ENCODE measurements at regions not wholly inside any gene's neighbourhood (a gene's known extent, or its start where the extent isn't known, plus 50 kb on each side); places are given as distances from the start of the nearest gene placed in this dataset.

DNA sequence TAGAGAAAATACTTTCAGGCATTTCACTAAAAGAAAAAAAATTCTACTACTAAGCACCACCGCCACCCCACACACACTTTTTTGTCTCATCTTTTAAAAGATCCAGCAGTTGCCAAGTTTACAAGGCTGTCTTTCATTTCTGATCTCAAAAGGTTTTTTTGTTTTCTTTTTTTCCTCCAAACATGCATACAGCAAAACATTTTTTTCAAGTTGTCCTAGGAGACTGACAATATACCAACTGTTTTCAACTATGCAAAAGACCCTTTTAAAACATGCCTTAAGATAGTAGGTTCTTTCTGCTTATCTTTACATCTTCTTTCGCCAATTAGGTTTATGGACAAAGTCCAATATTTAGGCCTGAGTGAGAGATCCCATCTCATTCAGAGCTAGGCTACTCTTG lies 65.2 kb downstream of the HMHB1 start:
- TF ChIP-seq, protein P1, sequence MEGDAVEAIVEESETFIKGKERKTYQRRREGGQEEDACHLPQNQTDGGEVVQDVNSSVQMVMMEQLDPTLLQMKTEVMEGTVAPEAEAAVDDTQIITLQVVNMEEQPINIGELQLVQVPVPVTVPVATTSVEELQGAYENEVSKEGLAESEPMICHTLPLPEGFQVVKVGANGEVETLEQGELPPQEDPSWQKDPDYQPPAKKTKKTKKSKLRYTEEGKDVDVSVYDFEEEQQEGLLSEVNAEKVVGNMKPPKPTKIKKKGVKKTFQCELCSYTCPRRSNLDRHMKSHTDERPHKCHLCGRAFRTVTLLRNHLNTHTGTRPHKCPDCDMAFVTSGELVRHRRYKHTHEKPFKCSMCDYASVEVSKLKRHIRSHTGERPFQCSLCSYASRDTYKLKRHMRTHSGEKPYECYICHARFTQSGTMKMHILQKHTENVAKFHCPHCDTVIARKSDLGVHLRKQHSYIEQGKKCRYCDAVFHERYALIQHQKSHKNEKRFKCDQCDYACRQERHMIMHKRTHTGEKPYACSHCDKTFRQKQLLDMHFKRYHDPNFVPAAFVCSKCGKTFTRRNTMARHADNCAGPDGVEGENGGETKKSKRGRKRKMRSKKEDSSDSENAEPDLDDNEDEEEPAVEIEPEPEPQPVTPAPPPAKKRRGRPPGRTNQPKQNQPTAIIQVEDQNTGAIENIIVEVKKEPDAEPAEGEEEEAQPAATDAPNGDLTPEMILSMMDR (IDR thresholded peaks at IDR 0.05): no peak
- no peak for TF ChIP-seq POLR2A (IDR thresholded peaks at IDR 0.05)
- DNase-seq: no peak
- intact Hi-C loops (cut with DNase I): no loop called here
- WGBS, 4 donors: 78 to 87% (median 85%) methylated on average over 2 of the region's 2 CpGs
- no peaks in the 10 kb centered on the region for H3K36me3 ChIP-seq (replicated peaks in 1 of 2)
- no peak overlapping the region for H3K4me3 ChIP-seq
- no peaks in the 10 kb centered on the region for H3K9me3 ChIP-seq (replicated peaks in 1 of 3)
- no peaks in the 10 kb centered on the region for H3K27me3 ChIP-seq
- no peak overlapping the region for H3K27ac ChIP-seq
- H3K4me1 ChIP-seq (replicated peaks in 1 of 2): no peaks in the 10 kb centered on the region

DNA sequence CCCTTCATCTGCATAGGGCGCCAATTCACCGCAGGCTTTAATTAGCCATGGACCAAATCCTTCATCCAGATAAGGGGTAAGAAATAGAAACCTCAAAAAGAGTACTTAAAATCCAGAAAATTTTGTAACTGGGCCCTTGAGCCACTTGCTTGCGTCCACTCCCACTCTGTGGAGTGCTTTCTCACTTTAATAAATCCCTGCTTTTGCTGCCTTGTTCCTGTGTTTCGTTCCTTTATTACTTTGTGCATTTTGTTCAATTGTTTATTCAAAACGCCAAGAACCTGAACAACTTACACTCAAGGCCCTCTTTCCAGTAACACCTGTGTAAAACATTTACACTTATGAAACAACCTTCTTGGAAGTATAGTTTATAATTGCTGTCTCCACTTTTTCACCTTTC lies 66.5 kb downstream of the HMHB1 start:
- 90 to 95% (median 93%) methylated on average over 5 of the region's 5 CpGs for WGBS, 4 donors
- no peaks in the 10 kb centered on the region for H3K4me1 ChIP-seq (replicated peaks in 1 of 2)

DNA sequence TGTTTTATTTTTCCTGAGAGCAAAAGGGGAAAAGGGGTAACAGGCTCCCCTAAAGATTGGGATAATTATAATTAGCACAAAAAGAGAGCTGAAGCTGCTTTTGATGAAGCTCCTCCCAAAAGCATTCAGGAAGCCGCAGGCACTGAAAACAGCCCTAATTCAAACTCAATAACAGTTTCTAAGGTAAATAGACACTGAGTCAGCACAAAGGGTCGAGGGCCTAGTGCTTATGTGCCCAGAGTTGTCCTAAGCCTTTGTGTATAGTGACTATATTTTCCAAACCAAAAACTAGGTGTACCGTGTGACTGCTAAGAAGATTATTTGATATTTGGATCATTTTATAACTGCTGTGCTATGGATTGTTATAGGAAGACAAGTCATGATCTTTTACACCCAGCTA lies 67.7 kb downstream of the HMHB1 start:
- H3K4me1 ChIP-seq (replicated peaks in 1 of 2): no peaks in the 10 kb centered on the region
- no peak for TF ChIP-seq POLR2A (IDR thresholded peaks at IDR 0.05)
- TF ChIP-seq, protein P1 (IDR thresholded peaks at IDR 0.05): no peak
- no peak overlapping the region for H3K4me3 ChIP-seq
- H3K27me3 ChIP-seq: no peaks in the 10 kb centered on the region
- 65 to 81% (median 76%) methylated on average over 3 of the region's 3 CpGs for WGBS, 4 donors
- intact Hi-C loops (cut with DNase I): no loop called here
- no peaks in the 10 kb centered on the region for H3K9me3 ChIP-seq (replicated peaks in 1 of 3)
- H3K27ac ChIP-seq: no peak overlapping the region
- no peaks in the 10 kb centered on the region for H3K36me3 ChIP-seq (replicated peaks in 1 of 2)
- no peak for DNase-seq

More for the DNA sequence above, 66.5 kb downstream of the HMHB1 start:
- Histone ChIP-seq H3K27me3 (no peaks in the 10 kb centered on the region), H3K9me3 (replicated peaks in 1 of 3) (no peaks in the 10 kb centered on the region), H3K27ac (no peak overlapping the region), H3K4me3 (no peak overlapping the region), H3K36me3 (replicated peaks in 1 of 2) (no peaks in the 10 kb centered on the region)
- TF ChIP-seq, protein P1 (IDR thresholded peaks at IDR 0.05): no peak
- TF ChIP-seq POLR2A (IDR thresholded peaks at IDR 0.05): no peak
- intact Hi-C loops (cut with DNase I): no loop called here
- no peak for DNase-seq

DNA sequence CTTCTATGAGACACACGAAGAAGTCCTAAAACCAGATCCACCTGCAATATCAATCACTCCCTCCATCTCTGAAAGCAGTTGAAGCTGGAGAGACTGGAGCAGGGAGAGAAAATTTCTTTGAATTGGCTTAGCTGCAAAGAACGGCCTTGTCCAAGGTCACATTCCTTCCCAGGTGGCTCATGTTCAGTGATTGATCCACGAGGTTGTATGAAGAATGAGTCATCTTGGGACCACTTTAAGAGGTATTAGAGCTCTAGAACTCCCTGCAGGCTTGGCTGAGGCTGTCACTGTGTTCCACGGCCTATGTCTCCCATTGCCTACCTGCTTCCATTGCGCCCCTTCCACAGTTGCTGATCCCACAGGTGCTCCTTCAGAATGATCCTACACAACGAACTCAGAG lies 68.2 kb downstream of the HMHB1 start:
- H3K4me1 ChIP-seq (replicated peaks in 1 of 2): no peaks in the 10 kb centered on the region
- H3K4me3 ChIP-seq: no peak overlapping the region
- intact Hi-C loops (cut with DNase I): no loop called here
- 67 to 89% (median 72%) methylated on average over 6 of the region's 6 CpGs for WGBS, 4 donors
- H3K27ac ChIP-seq: no peak overlapping the region
- TF ChIP-seq, protein P1 (IDR thresholded peaks at IDR 0.05): no peak
- TF ChIP-seq POLR2A (IDR thresholded peaks at IDR 0.05): no peak
- no peak for DNase-seq
- H3K9me3 ChIP-seq (replicated peaks in 1 of 3): no peaks in the 10 kb centered on the region
- no peaks in the 10 kb centered on the region for H3K27me3 ChIP-seq
- H3K36me3 ChIP-seq (replicated peaks in 1 of 2): no peaks in the 10 kb centered on the region
